Stimulated activated naive B cell treated with anti-CD40 and anti-IgM and Interleukin-4, amounts not matched to agents 10 μg/mL and 1 μg/mL and 100 μg/mL, for 72 hours (primary cell): ENCODE measurements at regions not wholly inside any gene's neighbourhood (a gene's known extent, or its start where the extent isn't known, plus 50 kb on each side); places are given as distances from the start of the nearest gene placed in this dataset.

Source experiments
- ATAC-seq, 2 donors: fragments of 150-1000 bp; cut with Tn5 transposase; replicated peaks; 2 replicates each; pipeline ENCODE4 v1.10.0; 2021; ENCODE audit warnings: moderate library complexity in 1 of 2
- DNase-seq: peaks from one replicate; pipeline ENCODE4 v3.0.0; 2021
- H3K27ac Mint-ChIP-seq: one replicate; pipeline ENCODE4 v1.8.0; 2022; ENCODE audit warnings: mild to moderate bottlenecking, mixed read lengths
- H3K27me3 Mint-ChIP-seq, 2 donors: one replicate each; pipeline ENCODE4 v1.8.0; 2022; ENCODE audit warnings: mixed read lengths in 2 of 2
- H3K36me3 Mint-ChIP-seq, 2 donors: one replicate each; pipeline ENCODE4 v1.8.0; 2022; ENCODE audit warnings: mixed read lengths in 2 of 2, mild to moderate bottlenecking in 1 of 2
- H3K4me1 Mint-ChIP-seq, 2 donors: one replicate each; pipeline ENCODE4 v1.8.0; 2022; ENCODE audit warnings: mixed read lengths in 2 of 2, mild to moderate bottlenecking in 1 of 2
- H3K4me3 Mint-ChIP-seq, 2 donors: one replicate each; pipeline ENCODE4 v1.8.0; 2022; ENCODE audit warnings: mild to moderate bottlenecking in 2 of 2, mixed read lengths in 2 of 2, moderate library complexity in 1 of 2
- H3K9me3 Mint-ChIP-seq, 2 donors: one replicate each; pipeline ENCODE4 v1.8.0; 2022; ENCODE audit warnings: mixed read lengths in 2 of 2, mild to moderate bottlenecking in 1 of 2

DNA sequence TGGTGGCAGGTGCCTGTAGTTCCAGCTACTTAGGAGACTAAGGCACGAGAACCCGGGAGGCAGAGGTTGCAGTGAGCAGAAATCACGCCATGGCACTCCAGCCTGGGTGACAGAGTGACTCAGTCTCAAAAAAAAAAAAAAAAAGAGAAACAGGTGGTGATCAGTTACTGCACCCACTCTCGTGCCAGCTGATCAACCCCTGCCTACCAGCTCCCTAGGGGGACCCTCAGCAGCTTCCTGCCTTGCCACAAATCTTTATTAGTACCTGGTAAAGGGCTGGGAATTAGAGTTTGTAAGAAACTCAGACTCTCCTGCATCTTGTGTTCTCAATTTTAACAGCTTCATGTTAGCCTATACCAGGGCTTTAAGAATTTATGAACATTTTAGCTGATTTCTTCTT lies 914.9 kb downstream of the EFNA5 start:
- no peak overlapping the region for H3K27ac Mint-ChIP-seq
- H3K27me3 Mint-ChIP-seq = no peaks in the 10 kb centered on the region
- H3K4me3 Mint-ChIP-seq = no peak overlapping the region
- no peaks in the 10 kb centered on the region for H3K4me1 Mint-ChIP-seq
- no peaks in the 10 kb centered on the region for H3K9me3 Mint-ChIP-seq
- no peak for DNase-seq
- ATAC-seq = no peak
- H3K36me3 Mint-ChIP-seq = no peaks in the 10 kb centered on the region

DNA sequence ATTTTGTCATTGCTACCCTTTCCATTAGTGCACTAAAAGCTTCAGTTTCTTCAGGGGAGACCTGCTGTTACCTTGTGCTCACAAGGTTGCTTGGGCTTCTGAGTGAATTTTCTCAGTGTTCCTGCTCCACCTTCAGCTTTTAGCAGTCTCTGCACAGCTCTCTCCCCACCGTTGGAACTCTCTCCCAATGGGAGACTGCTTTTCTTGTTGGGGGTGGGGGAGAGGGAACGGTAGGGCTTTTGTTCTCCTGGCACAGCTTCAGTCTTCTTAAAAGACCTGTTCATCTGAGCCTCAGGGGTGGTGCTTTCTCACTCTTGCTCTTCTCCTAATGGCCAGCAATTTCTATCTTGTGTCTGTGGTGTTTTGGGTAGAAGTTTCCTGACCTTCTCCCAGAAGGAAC lies 915.7 kb downstream of the EFNA5 start:
- no peaks in the 10 kb centered on the region for H3K36me3 Mint-ChIP-seq
- H3K4me1 Mint-ChIP-seq = no peaks in the 10 kb centered on the region
- no peak for ATAC-seq

DNA sequence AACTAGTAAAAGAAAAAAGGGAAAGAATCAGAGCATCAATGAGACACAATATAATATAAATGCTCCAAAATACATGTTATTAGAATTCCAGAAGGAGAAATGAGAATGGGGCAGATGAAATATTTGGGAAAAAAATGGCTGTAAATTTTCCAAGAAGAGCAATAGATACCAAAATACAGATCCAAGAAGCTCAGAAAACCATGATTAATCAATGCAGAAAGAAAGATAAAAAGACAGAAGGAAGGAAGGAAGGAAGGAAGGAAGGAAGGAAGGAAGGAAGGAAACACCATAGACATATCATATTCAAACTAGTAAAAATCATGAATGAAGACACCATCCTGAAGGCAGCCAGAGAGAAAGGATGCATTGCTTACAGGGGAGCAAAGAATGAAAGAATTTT lies 920.9 kb downstream of the EFNA5 start:
- Mint-ChIP-seq H3K9me3 (no peaks in the 10 kb centered on the region), H3K27me3 (no peaks in the 10 kb centered on the region), H3K27ac (no peak overlapping the region), H3K36me3 (no peaks in the 10 kb centered on the region), H3K4me3 (no peak overlapping the region), H3K4me1 (no peaks in the 10 kb centered on the region)
- DNase-seq = no peak
- ATAC-seq = no peak

More for the DNA sequence above, 915.7 kb downstream of the EFNA5 start:
- DNase-seq = no peak
- Mint-ChIP-seq H3K9me3 (no peaks in the 10 kb centered on the region), H3K27me3 (no peaks in the 10 kb centered on the region), H3K27ac (no peak overlapping the region), H3K4me3 (no peak overlapping the region)

DNA sequence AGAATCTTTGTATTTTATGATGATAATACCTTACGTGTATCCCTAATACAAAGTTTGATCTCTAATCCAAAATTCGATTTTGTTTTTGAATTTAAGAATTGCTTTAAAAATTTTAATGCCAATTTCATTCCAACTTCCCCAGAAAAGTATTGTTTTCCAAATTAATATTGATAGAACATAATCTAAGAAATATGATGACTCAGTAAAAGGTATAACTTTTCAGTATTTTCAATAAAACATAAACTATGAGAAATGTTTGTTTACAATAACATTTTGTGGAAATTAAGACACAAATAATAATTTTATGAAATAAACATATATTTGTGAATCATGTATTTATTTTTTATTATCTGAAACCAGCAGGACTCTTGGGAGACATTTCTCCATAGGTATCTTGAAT lies 931.6 kb downstream of the EFNA5 start:
- Mint-ChIP-seq H3K9me3 (peaks cover 8% of the 10 kb centered on the region in 2 donors), H3K4me3 (no peak overlapping the region), H3K4me1 (no peaks in the 10 kb centered on the region), H3K36me3 (no peaks in the 10 kb centered on the region), H3K27ac (no peak overlapping the region), H3K27me3 (no peaks in the 10 kb centered on the region)
- no peak for ATAC-seq
- no peak for DNase-seq

DNA sequence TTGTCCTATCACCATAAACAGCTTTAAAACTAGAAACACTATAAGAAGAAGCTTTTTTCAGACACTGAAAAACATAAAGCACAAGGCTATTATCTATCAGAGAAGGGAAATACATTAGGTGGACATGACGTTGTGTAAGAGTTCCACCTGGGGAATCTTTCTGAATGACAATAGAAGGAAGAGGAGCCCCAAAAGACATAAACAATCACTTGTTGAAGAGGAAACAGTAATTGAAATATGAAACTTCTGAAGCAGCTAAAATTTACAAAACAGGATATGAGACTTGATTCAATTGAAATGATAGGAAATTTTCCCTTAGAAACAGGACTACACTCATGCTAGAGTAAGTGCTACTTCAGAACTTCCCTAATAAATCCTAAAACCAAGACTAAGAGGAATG lies 933.6 kb downstream of the EFNA5 start:
- DNase-seq = no peak
- Mint-ChIP-seq H3K4me3 (no peak overlapping the region), H3K27ac (no peak overlapping the region), H3K36me3 (no peaks in the 10 kb centered on the region), H3K9me3 (peaks cover 14 to 23% of the 10 kb centered on the region in 2 donors), H3K4me1 (no peaks in the 10 kb centered on the region), H3K27me3 (no peaks in the 10 kb centered on the region)
- no peak for ATAC-seq

DNA sequence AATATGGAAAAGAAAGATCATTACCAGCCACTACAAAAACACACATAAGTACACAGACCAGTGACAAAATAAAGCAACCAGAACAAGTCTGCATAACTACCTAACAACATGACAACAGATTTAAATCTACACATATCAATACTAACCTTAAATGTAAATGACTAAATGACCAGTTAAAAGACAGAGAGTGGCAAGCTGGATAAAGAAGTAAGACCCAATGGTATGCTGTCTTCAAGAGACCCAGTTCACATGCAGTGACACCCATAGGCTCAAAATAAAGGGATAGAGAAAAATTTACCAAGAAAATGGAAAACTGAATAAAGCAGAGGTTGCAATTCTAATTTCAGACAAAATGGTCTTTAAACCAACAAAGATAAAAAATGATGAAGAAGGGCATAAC lies 938.1 kb downstream of the EFNA5 start:
- DNase-seq (no peak), ATAC-seq (no peak)
- Mint-ChIP-seq H3K27ac (no peak overlapping the region), H3K36me3 (no peaks in the 10 kb centered on the region), H3K4me3 (no peak overlapping the region), H3K9me3 (peaks cover 17 to 29% of the 10 kb centered on the region in 2 donors), H3K4me1 (no peaks in the 10 kb centered on the region), H3K27me3 (no peaks in the 10 kb centered on the region)

DNA sequence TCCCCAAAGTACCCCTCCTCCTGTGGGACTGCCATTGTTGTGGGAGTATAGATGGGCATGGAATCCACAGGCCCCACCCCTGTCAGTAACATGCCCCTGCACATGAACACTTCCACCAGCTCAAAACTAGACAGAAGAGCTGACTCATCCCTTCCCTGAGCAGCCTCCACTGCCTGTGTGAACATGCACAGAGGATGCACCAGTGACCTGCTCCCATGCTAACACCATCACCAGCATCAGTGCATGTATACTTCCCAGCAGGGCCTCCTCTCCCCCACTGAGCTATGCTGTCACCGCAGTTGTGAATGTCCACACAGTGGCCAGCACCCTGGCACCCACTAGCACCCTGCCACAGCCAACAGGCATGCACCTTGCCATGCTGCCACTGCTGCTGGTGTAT lies 939.8 kb downstream of the EFNA5 start:
- H3K4me1 Mint-ChIP-seq = no peaks in the 10 kb centered on the region
- ATAC-seq (no peak), DNase-seq (no peak)
- H3K36me3 Mint-ChIP-seq = no peaks in the 10 kb centered on the region
- H3K27me3 Mint-ChIP-seq = no peaks in the 10 kb centered on the region
- no peak overlapping the region for H3K4me3 Mint-ChIP-seq
- peaks cover 17 to 29% of the 10 kb centered on the region in 2 donors for H3K9me3 Mint-ChIP-seq
- no peak overlapping the region for H3K27ac Mint-ChIP-seq

DNA sequence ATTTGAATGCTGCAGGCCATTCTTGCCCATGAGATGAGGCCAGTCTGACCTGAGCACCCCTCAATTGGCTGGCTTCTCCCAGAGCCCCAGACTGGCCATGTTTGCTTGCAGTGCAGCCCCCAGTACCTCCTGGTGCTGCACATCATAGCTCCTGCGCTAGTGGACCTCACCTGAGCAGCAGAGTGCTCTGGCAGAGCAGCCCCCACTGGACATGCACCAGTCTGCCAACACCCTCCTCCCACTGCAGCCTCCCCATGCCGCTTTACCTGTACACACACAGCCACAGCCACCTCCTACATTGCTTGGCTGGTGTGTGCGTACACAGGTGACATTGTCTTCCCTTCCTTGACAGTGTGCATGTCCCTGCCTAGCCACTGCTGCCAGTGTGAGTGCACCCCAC lies 940.2 kb downstream of the EFNA5 start:
- H3K9me3 Mint-ChIP-seq = peaks cover 17 to 27% of the 10 kb centered on the region in 2 donors
- H3K4me3 Mint-ChIP-seq = no peak overlapping the region
- H3K36me3 Mint-ChIP-seq = no peaks in the 10 kb centered on the region
- ATAC-seq (no peak), DNase-seq (no peak)
- H3K27me3 Mint-ChIP-seq = no peaks in the 10 kb centered on the region
- H3K27ac Mint-ChIP-seq = no peak overlapping the region
- H3K4me1 Mint-ChIP-seq = no peaks in the 10 kb centered on the region

DNA sequence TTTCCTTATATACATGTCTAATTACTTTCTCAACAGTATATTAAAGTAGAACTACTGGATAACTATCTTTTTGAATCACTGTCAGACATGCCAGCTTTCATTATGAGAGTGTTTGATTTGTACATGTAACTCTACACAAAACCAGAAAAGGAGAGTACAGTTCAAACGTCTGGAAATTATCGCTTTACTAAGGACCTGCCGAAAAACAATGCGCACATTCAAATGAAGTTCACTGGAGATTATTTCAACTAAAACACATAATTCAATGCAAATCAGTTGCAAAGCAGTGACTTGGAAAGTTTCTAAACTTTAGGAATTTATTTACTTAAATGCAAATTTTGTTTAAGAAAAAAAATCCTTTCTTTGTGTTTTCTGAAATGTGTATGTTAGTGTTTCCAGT lies 942.5 kb downstream of the EFNA5 start:
- Mint-ChIP-seq H3K36me3 (no peaks in the 10 kb centered on the region), H3K27me3 (no peaks in the 10 kb centered on the region), H3K4me1 (no peaks in the 10 kb centered on the region), H3K9me3 (peaks cover 10 to 14% of the 10 kb centered on the region in 2 donors), H3K27ac (no peak overlapping the region), H3K4me3 (no peak overlapping the region)
- DNase-seq = no peak
- no peak for ATAC-seq

DNA sequence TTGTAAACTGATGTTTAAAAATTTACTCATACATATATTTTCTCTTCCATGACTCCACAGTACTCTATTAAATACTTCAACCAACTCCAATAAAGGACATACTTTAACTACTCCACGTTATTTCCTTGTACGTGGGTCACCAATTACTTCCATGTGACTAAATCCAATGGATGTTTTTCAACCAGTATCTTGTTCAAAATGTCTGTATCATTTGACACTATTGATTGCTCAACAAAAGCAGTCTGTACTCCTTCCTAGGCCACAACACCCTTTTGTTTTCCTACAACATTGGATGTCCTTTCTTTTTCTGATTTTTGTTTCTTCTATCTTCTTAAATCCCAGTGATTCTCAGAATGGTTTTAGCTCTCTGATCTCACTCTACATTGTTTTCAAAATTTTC lies 943.7 kb downstream of the EFNA5 start:
- H3K27me3 Mint-ChIP-seq = no peaks in the 10 kb centered on the region
- H3K9me3 Mint-ChIP-seq = peaks cover 3 to 6% of the 10 kb centered on the region in 2 donors
- ATAC-seq (no peak), DNase-seq (no peak)
- no peak overlapping the region for H3K4me3 Mint-ChIP-seq
- no peak overlapping the region for H3K27ac Mint-ChIP-seq
- no peaks in the 10 kb centered on the region for H3K4me1 Mint-ChIP-seq
- H3K36me3 Mint-ChIP-seq = no peaks in the 10 kb centered on the region

DNA sequence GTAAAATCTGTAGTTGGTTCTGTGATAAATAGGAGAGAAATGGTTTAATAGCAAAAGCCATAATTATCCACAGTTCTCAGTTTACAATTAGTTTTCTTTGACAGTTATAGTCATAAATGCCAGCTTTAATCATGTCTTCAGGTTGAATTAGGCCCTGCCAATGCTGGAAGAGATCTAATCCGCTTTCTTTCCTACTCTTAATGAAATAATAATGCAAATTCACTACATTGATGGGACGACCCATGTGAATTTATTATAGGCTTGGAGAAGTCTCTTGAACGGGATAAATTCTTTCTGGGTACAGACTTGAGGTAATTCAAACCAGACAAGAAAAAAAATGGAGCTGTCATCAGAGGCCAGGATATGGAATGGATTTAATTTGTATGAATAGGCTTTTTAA lies 950.4 kb downstream of the EFNA5 start:
- Mint-ChIP-seq H3K9me3 (peaks cover 0 to 3% of the 10 kb centered on the region in 2 donors), H3K4me1 (no peaks in the 10 kb centered on the region), H3K27me3 (no peaks in the 10 kb centered on the region), H3K4me3 (no peak overlapping the region), H3K27ac (no peak overlapping the region), H3K36me3 (no peaks in the 10 kb centered on the region)
- ATAC-seq (no peak), DNase-seq (no peak)

DNA sequence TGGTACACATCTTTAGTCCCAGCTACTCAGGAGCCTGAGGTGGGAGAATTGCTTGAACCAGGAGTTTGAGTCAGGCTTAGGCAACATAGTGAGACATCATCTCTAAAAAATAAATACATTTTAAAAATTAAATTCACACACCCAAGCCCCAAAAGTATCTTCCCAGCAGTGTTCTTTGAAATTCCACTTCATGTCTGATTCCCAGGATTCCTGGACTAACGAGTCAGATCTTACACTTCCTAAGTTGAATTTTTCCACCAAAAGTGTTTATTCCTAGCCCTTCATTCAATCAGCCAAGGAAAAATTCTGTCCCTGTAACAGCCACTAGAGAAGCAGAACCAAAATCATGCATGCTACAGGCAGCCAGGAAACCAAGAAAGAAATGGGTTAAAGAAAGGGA lies 970.9 kb downstream of the EFNA5 start:
- H3K27me3 Mint-ChIP-seq = no peaks in the 10 kb centered on the region
- DNase-seq = no peak
- H3K4me3 Mint-ChIP-seq = no peak overlapping the region
- no peak for ATAC-seq
- H3K27ac Mint-ChIP-seq = no peak overlapping the region
- no peaks in the 10 kb centered on the region for H3K36me3 Mint-ChIP-seq
- no peaks in the 10 kb centered on the region for H3K4me1 Mint-ChIP-seq
- H3K9me3 Mint-ChIP-seq = peaks cover 1 to 5% of the 10 kb centered on the region in 2 donors

DNA sequence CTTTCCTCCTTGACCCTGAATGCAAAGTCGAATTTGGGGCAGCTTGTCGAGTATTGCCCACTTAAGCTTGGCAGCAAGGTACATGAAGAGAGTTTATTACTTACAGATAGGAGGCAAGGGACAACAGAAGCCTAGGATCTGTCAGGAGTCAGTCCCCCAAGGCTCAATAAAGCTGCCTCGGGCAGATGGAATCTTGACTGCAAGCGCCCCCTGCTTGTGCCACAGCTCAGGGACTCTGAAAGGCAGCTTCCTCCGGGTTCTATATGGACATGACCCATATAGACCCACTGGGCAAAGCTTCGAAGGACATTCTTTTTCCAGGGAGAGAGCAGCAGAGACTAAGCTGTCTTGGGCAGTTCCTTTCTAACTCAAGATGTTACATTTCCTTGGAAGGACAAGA lies 971.5 kb downstream of the EFNA5 start:
- Mint-ChIP-seq H3K4me3 (no peak overlapping the region), H3K27ac (no peak overlapping the region), H3K9me3 (peaks cover 1 to 5% of the 10 kb centered on the region in 2 donors), H3K27me3 (no peaks in the 10 kb centered on the region), H3K4me1 (no peaks in the 10 kb centered on the region), H3K36me3 (no peaks in the 10 kb centered on the region)
- ATAC-seq (no peak), DNase-seq (no peak)

DNA sequence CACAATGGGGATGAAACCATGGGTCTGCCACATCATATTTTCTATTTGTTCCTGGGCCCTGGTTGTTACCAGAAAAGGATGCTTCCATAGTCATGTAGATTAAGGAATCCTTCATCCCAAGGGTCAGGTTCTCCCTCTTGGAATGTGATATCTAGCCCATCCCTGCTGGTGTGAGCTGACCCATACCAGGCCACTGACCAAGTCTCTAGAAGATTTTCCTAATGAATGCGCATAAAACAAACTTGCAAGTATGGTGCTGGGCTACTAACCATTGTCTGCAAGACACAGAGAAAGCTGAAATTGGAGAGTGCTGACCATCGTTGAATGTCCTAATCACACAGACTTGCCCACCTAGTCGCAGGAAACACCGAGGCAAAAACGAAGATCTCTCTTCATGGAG lies 972.6 kb downstream of the EFNA5 start:
- no peak overlapping the region for H3K27ac Mint-ChIP-seq
- H3K4me1 Mint-ChIP-seq = no peaks in the 10 kb centered on the region
- H3K27me3 Mint-ChIP-seq = no peaks in the 10 kb centered on the region
- H3K9me3 Mint-ChIP-seq = peaks cover 1 to 5% of the 10 kb centered on the region in 2 donors
- ATAC-seq (no peak), DNase-seq (no peak)
- no peak overlapping the region for H3K4me3 Mint-ChIP-seq
- H3K36me3 Mint-ChIP-seq = no peaks in the 10 kb centered on the region

DNA sequence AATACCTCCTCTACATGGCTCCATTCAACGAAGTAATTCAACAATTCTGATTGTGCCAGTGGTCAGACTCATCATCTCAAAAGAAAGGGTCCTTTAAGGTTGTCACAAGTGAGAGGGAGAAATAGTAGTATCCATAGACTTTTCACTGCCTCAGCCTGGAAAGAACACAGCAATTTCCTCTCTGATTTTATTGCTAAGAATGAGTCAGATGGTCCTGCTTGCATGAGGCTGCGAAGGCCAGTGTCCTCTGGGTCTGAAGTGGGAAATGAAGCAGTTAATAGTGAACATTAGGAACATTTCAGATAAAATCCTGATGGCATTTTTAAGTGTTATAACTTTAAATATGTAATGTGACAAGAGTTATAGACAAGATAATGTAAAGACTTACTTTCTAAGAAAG lies 979.0 kb downstream of the EFNA5 start:
- H3K4me3 Mint-ChIP-seq = no peak overlapping the region
- H3K4me1 Mint-ChIP-seq = no peaks in the 10 kb centered on the region
- H3K9me3 Mint-ChIP-seq = peaks cover 0 to 2% of the 10 kb centered on the region in 2 donors
- ATAC-seq (no peak), DNase-seq (no peak)
- H3K27me3 Mint-ChIP-seq = no peaks in the 10 kb centered on the region
- H3K36me3 Mint-ChIP-seq = no peaks in the 10 kb centered on the region
- no peak overlapping the region for H3K27ac Mint-ChIP-seq

DNA sequence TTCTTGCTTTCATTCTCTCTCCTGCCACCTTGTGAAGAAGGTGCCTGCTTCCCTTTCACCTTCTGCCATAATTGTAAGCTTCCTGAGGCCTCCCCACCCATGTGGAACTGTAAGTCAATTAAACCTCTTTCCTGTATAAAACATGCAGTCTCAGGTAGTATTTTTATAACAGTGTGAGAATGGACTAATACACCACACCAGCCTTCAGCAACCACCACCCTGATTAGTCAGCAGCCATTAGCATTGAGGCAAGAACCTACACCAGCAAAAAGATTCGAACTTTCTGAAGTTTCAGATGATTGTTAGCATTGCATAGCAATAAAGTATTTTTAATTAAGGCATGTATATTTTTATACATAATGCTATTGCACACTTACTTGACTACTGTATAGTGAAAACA lies 980.2 kb downstream of the EFNA5 start:
- no peaks in the 10 kb centered on the region for H3K36me3 Mint-ChIP-seq
- no peak overlapping the region for H3K4me3 Mint-ChIP-seq
- DNase-seq (no peak), ATAC-seq (no peak)
- H3K27ac Mint-ChIP-seq = no peak overlapping the region
- H3K4me1 Mint-ChIP-seq = no peaks in the 10 kb centered on the region
- peaks cover 0 to 2% of the 10 kb centered on the region in 2 donors for H3K9me3 Mint-ChIP-seq
- H3K27me3 Mint-ChIP-seq = no peaks in the 10 kb centered on the region
